CD4-positive, alpha-beta T cell treated with Interleukin-1 beta for 1 hour (primary cell): ENCODE measurements at regions not wholly inside any gene's neighbourhood (a gene's known extent, or its start where the extent isn't known, plus 50 kb on each side); places are given as distances from the start of the nearest gene placed in this dataset.

Experiments
- DNase-seq, 2 donors: peaks; one replicate each; pipeline ENCODE4 v3.0.0-alpha.2; 2020 to 2022

- no peak for DNase-seq
Measured at GRCh38 chr3:127457546-127458145, 132.9 kb downstream of the TPRA1 start.

GRCh38 chr3:127457094-127457475 is 133.4 kb downstream of the TPRA1 start:
- DNase-seq: no peak

GRCh38 chr3:127456471-127457093 is 134.0 kb downstream of the TPRA1 start:
- no peak for DNase-seq

GRCh38 chr3:127455541-127456450 is 134.7 kb downstream of the TPRA1 start:
- peak; percentile 35 to 37 for DNase-seq

DNA sequence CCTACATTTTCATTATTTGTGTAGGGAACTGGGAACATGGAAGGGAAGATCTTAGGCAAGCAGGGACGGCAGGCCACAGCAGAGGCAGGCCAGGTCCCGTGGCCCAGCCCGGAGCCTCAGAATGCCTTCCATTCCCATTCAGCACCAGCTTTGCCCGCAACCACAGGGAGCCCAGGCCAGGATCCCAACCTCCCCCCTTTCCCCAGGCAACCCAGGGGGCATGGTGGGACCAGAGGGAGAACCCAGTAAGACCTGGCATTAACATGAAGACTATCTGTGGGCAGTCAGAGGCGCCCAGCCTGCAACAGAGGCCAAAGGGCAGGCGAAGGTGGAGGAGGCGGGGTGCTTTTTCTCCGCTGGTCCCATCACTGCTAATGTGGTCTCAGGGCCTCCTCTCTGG is 135.6 kb downstream of the TPRA1 start:
- no peak for DNase-seq

- no peak for DNase-seq
Measured at GRCh38 chr3:127454051-127454450, 136.5 kb downstream of the TPRA1 start.

DNA sequence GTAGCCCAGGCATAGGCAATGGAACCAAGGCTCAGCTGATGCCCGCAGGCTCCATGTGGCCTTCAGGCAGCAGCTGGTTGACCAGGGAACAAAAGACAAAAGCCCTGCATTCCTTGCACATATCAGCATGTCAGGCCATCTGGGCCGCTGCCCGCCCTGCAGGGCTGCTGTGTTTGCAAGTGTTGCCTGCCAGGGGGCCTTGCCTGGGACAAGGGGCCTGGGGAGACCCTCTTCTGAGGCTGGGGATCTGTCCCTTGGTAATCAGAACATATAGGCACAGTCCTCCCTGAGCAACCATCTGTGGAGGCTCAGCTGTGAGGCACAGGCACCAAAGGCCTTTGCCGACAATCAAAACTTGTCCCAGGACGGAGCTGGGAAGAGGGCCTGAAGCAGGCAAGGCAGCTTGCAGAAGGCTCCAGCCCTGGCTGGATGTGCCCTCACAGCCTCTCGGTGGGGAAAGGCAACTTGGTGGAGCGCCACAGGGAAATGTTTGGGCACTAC is 138.2 kb downstream of the TPRA1 start:
- DNase-seq: no peak

- DNase-seq: no peak
Measured at GRCh38 chr3:127451321-127451720, 139.2 kb downstream of the TPRA1 start.

- no peak for DNase-seq
Measured at GRCh38 chr3:127450331-127450730, 140.2 kb downstream of the TPRA1 start.

DNA sequence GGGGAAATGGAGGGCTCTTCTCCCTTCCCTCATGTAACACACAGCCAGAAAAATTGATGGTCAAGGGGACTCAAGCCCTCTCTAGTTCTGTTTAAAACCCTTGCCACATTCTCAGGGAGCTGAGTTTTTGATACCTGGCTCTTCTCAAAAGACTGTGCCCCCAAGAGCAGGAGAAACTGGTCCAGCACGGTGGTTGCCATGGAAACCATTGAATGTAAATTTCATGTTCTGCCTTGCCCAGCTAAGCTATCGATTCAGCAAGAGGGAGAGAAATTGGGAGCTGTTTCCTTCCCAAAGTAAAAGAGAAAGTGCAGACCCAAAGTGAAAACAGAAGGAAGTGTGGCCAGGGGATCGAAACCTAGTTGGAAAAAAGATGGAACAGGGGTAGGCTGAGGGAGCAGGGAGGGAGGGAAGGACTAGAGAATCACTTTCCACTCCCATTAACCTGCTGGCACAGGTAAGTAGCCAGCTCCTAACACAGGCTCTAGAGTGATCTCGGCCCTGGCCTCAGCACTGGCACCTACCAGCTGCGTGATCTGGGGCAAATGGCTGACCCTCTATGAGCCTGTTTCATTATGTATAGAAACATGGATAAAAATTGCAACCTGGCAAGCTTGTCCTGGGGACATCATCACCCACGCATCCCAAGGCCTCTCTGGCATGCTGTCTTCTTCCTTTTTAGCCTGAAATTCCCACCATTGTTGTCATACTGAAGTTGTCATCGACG is 140.9 kb downstream of the TPRA1 start:
- DNase-seq: no peak

DNA sequence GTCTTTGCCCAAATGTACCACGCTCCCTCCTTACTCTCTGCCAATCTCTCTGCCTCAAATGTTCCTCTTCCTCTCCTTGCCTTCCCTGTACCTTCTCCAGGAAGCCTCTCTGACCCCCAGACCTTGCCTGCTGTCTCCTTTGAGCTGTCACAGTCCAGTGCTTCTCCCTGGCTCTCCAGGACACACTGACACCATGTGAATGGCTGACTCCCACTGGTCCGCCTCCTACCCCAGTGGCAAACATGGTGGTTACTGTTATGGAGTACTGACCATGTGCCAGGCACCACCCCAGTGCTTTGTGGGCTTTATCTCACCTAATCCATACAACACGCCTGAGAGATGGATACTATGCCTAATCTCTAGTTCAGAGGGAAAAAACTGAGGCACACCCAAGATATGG is 141.9 kb downstream of the TPRA1 start:
- DNase-seq: no peak

GRCh38 chr3:127448161-127448561 is 142.4 kb downstream of the TPRA1 start:
- DNase-seq: no peak

- DNase-seq: no peak
Measured at GRCh38 chr3:127446756-127447155, 143.8 kb downstream of the TPRA1 start.

- DNase-seq: no peak
Measured at GRCh38 chr3:127445581-127446343, 144.8 kb downstream of the TPRA1 start.

DNA sequence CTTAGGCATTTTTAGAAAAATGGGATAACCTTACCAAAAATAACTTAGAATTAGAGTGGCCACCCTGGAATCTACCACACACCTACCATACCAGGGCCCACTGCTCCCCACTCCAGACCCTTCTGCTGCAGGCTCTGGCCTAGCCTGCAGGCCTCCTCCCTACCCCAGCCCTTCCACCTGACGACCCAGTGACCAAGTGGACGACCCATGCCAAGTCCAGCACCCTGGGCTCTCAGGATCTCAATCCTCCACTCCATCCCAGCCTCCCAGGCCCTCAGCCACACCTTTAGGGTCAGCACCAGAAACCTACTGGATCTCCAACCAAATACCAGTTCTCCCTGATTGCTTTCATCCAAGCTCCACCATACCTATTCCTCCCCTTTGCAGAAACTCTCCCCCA is 145.8 kb downstream of the TPRA1 start:
- no peak for DNase-seq

DNA sequence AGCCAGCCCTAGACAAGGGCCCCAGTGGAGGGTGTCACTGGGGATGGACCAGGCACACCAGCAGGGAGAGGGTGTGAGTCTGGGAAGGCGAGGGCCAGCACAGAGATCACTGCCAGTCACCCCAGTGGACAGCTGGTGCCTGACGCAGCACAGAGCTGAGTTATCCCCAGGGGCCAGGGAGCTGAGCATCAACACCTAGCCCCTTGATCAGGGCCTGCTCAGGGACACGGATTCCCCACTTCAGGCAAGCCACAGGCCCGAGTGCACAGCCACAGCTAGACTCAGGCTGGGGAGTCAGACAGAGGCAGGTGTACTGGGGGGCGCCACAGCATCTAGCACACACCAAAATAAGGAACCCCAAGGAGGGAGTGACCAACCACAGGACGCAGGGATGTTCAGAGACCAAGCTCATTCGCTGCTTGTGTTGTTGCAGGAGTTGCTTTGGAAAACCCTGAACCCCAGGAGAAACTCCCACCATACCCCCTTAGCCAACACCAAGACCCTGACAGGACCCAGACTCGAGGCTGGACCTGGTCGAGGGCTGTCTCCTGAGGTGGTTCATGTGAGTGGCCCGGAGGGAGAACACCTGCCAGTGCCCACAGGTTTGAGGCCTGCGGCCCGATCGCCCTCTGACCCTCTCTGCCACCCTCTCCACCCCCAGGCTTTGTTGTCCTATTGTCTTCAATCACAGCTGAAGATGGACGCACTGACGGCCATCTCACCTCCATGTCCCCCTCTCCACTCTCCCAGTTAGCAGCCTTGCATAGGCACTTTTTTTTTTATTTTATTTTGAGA is 146.8 kb downstream of the TPRA1 start:
- DNase-seq: no peak

- DNase-seq: no peak
Measured at GRCh38 chr3:127442506-127442905, 148.0 kb downstream of the TPRA1 start.

GRCh38 chr3:127441764-127442163 is 148.8 kb downstream of the TPRA1 start:
- no peak for DNase-seq

DNA sequence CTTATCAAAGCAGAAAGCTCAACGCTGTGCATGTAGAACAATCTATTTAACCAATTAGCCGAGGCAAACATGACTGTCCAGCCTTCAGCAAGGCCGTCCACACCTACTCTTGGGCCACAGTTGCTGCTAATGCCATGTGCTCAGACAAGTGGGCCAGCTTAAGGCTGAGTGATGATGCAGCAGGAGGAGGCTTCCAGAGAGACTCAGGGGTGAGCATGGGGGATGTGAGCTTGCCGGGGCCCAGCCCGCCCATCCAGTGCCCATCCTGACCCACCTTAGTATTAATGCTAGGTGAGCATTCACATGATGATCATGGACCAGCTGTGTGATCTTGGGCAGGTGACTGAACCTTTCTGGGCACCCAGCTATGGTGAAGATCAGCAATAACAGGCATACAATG is 150.1 kb downstream of the TPRA1 start:
- no peak for DNase-seq

DNA sequence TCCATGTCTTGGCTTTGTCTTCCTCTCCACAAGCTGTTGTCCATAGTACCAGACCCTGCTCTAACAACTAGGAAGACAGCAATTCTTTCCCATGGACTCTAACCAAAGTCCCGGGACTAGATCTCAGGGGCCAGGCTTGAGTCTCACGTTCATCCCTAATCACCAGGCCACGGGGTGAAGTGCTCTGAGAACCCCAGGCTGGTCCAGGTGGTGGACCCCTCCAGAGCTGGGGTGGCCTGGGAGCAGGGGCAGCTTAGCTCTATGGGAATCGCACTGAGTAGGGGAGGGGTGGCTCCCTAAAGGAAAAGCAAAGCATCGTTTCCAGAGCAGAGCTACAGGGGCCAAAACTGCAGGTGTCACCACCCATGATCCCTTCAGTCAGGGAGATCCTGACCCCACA is 150.9 kb downstream of the TPRA1 start:
- no peak for DNase-seq

DNA sequence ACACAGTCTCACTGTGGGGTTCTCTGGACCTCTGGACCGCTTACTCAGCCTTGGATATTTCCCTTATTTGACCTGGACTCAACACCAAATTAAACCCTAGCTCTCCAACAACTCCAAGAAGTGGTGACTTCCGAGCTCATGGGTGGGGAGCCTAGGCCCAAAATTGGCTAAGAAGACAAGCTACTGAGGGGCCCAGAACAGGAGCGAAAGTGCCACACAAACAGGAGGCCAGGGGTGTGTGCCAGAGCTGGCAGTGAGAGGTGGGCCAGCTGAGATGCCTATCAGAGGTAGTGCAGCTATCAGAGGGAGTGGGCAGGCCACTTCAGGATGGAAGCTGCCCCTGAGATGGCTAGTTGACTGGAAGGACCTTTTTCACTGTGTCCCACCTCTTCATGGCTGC is 151.1 kb upstream of the PRR20G start:
- no peak for DNase-seq

- no peak for DNase-seq
Measured at GRCh38 chr3:127438371-127438770, 150.5 kb upstream of the PRR20G start.
